OCI-LY3 (cell line): ENCODE measurements at regions not wholly inside any gene's neighbourhood (a gene's known extent, or its start where the extent isn't known, plus 50 kb on each side); places are given as distances from the start of the nearest gene placed in this dataset.

ENCODE experiments used
- H2AFZ ChIP-seq: fragments of 200-600, 300-600 bp; shearing (Covaris generic); 2 replicates; pipeline ENCODE4 v1.6.0; 2014; ENCODE audit warnings: antibody characterized with exemption, low read depth, low read length
- H3K27ac ChIP-seq: fragments of 200-600, 300-600 bp; sonication (generic); 2 replicates; pipeline ENCODE4 v1.5.1; 2014; ENCODE audit warnings: mild to moderate bottlenecking, low read length, moderate library complexity, mixed read lengths
- H3K27me3 ChIP-seq: fragments of 200-600, 300-600 bp; sonication (generic); 2 replicates; pipeline ENCODE4 v1.6.1; 2014; ENCODE audit warnings: low read depth, low read length, mixed read lengths
- H3K36me3 ChIP-seq: fragments of 200-600, 300-600 bp; sonication (generic); replicated peaks from 2 replicates; pipeline ENCODE3; 2014; ENCODE audit warnings: low read depth, low read length, mixed read lengths
- H3K4me1 ChIP-seq: fragments of 300-600, 200-600 bp; sonication (generic); 2 replicates; pipeline ENCODE4 v1.6.1; 2014; ENCODE audit warnings: low read length, mixed read lengths
- H3K4me2 ChIP-seq: fragments of 200-600, 300-600 bp; sonication (generic); 2 replicates; pipeline ENCODE4 v1.6.1; 2014; ENCODE audit warnings: low read length, mixed read lengths
- H3K4me3 ChIP-seq: fragments of 300-600, 200-600 bp; sonication (generic); 2 replicates; pipeline ENCODE4 v1.5.1; 2014; ENCODE audit warnings: antibody characterized with exemption, mild to moderate bottlenecking, low read length, moderate library complexity
- H3K79me2 ChIP-seq: fragments of 300-600, 200-600 bp; shearing (Covaris generic); 2 replicates; pipeline ENCODE4 v1.6.1; 2014; ENCODE audit warnings: mild to moderate bottlenecking, low read length, mixed read lengths
- H3K9ac ChIP-seq: fragments of 300-600, 200-600 bp; shearing (Covaris generic); 2 replicates; pipeline ENCODE4 v1.6.0; 2014; ENCODE audit warnings: mild to moderate bottlenecking, low read length, moderate library complexity
- H3K9me3 ChIP-seq: fragments of 200-600, 300-600 bp; shearing (Covaris generic); 2 replicates; pipeline ENCODE4 v1.6.1; 2014; ENCODE audit warnings: low read length, mixed read lengths; ENCODE audit not compliant: insufficient read depth
- H4K20me1 ChIP-seq: fragments of 200-600, 300-600 bp; sonication (generic); 2 replicates; pipeline ENCODE4 v1.6.1; 2016; ENCODE audit warnings: low read length, mixed read lengths; ENCODE audit not compliant: insufficient read depth
- EZH2phosphoT487 ChIP-seq: fragments of 200-600 bp; shearing (Covaris generic); IDR thresholded peaks from 2 replicates; pipeline ENCODE4 v1.6.1; 2018; ENCODE audit warnings: antibody characterized with exemption, mixed run types, low read depth
- TF ChIP-seq, protein P1 (sequence below): fragments of 200-600, 300-600 bp; sonication (generic); IDR thresholded peaks from 2 replicates; pipeline ENCODE4 v1.5.1; 2014; ENCODE audit warnings: antibody characterized with exemption, low read length, low read depth

- no peaks in the 10 kb centered on the region for H3K36me3 ChIP-seq
- H3K79me2 ChIP-seq = no peaks in the 10 kb centered on the region
- no peaks in the 10 kb centered on the region for H3K27me3 ChIP-seq
- no peaks in the 10 kb centered on the region for H4K20me1 ChIP-seq
- H3K4me1 ChIP-seq = no peaks in the 10 kb centered on the region
- no peak overlapping the region for H3K4me3 ChIP-seq
- TF ChIP-seq, protein P1, sequence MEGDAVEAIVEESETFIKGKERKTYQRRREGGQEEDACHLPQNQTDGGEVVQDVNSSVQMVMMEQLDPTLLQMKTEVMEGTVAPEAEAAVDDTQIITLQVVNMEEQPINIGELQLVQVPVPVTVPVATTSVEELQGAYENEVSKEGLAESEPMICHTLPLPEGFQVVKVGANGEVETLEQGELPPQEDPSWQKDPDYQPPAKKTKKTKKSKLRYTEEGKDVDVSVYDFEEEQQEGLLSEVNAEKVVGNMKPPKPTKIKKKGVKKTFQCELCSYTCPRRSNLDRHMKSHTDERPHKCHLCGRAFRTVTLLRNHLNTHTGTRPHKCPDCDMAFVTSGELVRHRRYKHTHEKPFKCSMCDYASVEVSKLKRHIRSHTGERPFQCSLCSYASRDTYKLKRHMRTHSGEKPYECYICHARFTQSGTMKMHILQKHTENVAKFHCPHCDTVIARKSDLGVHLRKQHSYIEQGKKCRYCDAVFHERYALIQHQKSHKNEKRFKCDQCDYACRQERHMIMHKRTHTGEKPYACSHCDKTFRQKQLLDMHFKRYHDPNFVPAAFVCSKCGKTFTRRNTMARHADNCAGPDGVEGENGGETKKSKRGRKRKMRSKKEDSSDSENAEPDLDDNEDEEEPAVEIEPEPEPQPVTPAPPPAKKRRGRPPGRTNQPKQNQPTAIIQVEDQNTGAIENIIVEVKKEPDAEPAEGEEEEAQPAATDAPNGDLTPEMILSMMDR = no peak
- no peak for TF ChIP-seq EZH2phosphoT487
- no peak overlapping the region for H3K9ac ChIP-seq
- H3K9me3 ChIP-seq = peaks cover 16% of the 10 kb centered on the region; the same call in 1 of the 2 replicates
- no peak overlapping the region for H3K4me2 ChIP-seq
- H3K27ac ChIP-seq = no peak overlapping the region
- no peak overlapping the region for H2AFZ ChIP-seq
These were observed 514.9 kb upstream of the DPPA4 start for GRCh38 chr3:109852283-109852682.

GRCh38 chr3:109853077-109853731 lies 515.9 kb upstream of the DPPA4 start:
- no peak overlapping the region for H2AFZ ChIP-seq
- H4K20me1 ChIP-seq = no peaks in the 10 kb centered on the region
- no peak for TF ChIP-seq EZH2phosphoT487
- TF ChIP-seq, protein P1 = no peak
- H3K9me3 ChIP-seq = peaks cover 16% of the 10 kb centered on the region; the same call in 1 of the 2 replicates
- no peaks in the 10 kb centered on the region for H3K36me3 ChIP-seq
- no peak overlapping the region for H3K27ac ChIP-seq
- no peaks in the 10 kb centered on the region for H3K79me2 ChIP-seq
- no peak overlapping the region for H3K9ac ChIP-seq
- H3K27me3 ChIP-seq = no peaks in the 10 kb centered on the region
- no peaks in the 10 kb centered on the region for H3K4me1 ChIP-seq
- H3K4me3 ChIP-seq = no peak overlapping the region
- H3K4me2 ChIP-seq = no peak overlapping the region

GRCh38 chr3:109863701-109864100 lies 526.4 kb upstream of the DPPA4 start:
- H4K20me1 ChIP-seq = no peaks in the 10 kb centered on the region
- H3K9ac ChIP-seq = no peak overlapping the region
- H3K4me1 ChIP-seq = peaks cover 8% of the 10 kb centered on the region
- H3K9me3 ChIP-seq = no peaks in the 10 kb centered on the region
- TF ChIP-seq, protein P1 = no peak
- no peak for TF ChIP-seq EZH2phosphoT487
- no peaks in the 10 kb centered on the region for H3K27me3 ChIP-seq
- no peak overlapping the region for H3K4me3 ChIP-seq
- H3K27ac ChIP-seq = no peak overlapping the region
- no peaks in the 10 kb centered on the region for H3K36me3 ChIP-seq
- H2AFZ ChIP-seq = no peak overlapping the region
- no peaks in the 10 kb centered on the region for H3K79me2 ChIP-seq
- no peak overlapping the region for H3K4me2 ChIP-seq

DNA sequence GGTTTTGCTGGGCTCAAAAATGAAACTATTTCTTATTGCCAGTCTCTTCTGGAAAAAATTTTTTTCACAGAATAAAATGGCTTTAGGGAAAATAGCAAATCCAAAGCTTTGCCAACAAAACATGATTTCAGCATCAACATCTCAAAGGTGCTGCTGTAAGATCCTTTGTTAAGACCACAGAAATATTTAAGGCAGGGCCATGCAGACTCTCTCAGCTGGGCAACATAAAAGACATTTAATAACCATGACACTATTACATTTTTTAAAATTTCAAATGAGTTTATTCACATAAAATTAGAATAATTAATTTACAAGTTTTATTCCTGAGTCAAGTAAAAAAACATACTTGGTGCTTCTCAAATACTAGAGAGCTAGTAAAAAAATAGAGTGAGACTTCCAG lies 527.1 kb upstream of the DPPA4 start:
- Histone ChIP-seq H3K36me3 (no peaks in the 10 kb centered on the region), H3K9me3 (no peaks in the 10 kb centered on the region), H3K4me3 (no peak overlapping the region), H3K27me3 (no peaks in the 10 kb centered on the region), H3K4me2 (no peak overlapping the region), H3K79me2 (no peaks in the 10 kb centered on the region), H4K20me1 (no peaks in the 10 kb centered on the region), H3K9ac (no peak overlapping the region), H2AFZ (no peak overlapping the region), H3K4me1 (peaks cover 8% of the 10 kb centered on the region), H3K27ac (no peak overlapping the region)
- no peak for TF ChIP-seq EZH2phosphoT487
